ENCODE measurements at regions not wholly inside any gene's neighbourhood (a gene's known extent, or its start where the extent isn't known, plus 50 kb on each side); places are given as distances from the start of the nearest gene placed in this dataset.

DNA sequence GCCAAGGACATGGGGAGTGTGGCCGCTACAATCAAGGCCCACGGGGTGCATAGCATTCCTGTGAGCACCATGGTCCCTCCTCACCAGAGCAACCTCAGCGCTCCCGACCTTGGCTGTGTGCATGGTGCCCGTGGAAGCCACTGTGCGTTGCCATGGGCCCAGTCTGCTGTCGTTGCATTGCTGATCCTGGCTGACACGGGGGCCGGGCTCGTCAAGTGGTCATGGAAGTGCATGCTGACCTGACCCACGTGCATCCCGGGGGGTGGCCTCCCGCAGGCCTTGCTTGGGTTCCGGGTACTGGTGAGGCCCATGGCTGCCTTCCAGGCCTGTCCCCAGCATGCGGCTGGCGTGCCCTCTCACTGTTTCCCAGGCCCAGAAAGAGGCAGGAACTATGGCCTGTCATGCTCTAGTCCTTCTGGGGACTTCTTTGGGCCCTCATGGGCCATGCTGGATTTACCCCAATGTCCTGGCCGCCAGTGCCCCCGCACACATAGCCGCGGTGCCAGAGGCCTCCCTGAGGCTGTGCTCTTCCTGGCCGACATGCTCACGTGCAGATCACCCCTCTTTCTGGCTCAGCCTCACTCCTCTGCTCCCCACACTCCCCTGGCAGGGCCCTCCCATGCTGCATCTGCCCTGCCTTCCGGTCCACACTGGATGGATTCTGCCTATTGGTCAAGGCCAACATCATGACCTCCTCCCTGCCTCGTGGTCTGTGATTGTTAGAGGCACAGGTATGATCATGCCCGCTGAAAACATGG is 1258.0 kb downstream of the BRD1 start:
- TF ChIP-seq POLR2A (IDR thresholded peaks at IDR 0.05), result no peak
- TF ChIP-seq, protein P1, sequence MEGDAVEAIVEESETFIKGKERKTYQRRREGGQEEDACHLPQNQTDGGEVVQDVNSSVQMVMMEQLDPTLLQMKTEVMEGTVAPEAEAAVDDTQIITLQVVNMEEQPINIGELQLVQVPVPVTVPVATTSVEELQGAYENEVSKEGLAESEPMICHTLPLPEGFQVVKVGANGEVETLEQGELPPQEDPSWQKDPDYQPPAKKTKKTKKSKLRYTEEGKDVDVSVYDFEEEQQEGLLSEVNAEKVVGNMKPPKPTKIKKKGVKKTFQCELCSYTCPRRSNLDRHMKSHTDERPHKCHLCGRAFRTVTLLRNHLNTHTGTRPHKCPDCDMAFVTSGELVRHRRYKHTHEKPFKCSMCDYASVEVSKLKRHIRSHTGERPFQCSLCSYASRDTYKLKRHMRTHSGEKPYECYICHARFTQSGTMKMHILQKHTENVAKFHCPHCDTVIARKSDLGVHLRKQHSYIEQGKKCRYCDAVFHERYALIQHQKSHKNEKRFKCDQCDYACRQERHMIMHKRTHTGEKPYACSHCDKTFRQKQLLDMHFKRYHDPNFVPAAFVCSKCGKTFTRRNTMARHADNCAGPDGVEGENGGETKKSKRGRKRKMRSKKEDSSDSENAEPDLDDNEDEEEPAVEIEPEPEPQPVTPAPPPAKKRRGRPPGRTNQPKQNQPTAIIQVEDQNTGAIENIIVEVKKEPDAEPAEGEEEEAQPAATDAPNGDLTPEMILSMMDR (IDR thresholded peaks at IDR 0.05), result no peak

Data from heart left ventricle (tissue), 13 donors.